ENCODE measurements at regions not wholly inside any gene's neighbourhood (a gene's known extent, or its start where the extent isn't known, plus 50 kb on each side); places are given as distances from the start of the nearest gene placed in this dataset.
A peak's percentile ranks its signal among the peaks of the same experiment; 100 is the strongest.
"Not testable (repeated sequence)": the region's sequence is repeated elsewhere in the genome, so short reads cannot be mapped to it uniquely, and the experiment has no call there.

- ChIA-PET POLR2A (no interaction called here), CTCF (interaction anchor here (0.6 kb wide), 1 partner anchor 176 kb away, joined by 3 read pairs; no protein-coding TSS in a partner anchor)
- H3K36me3 Mint-ChIP-seq (ENCODE audit: low read depth), result no peaks in the 10 kb centered on the region
- TF ChIP-seq CTCF (IDR thresholded peaks at IDR 0.05), result peak; percentile 20
- DNase-seq (no peak), ATAC-seq (no peak)
- no peaks in the 10 kb centered on the region for H3K9me3 Mint-ChIP-seq
- H3K4me3 Mint-ChIP-seq, result no peak overlapping the region
- no peaks in the 10 kb centered on the region for H3K27me3 Mint-ChIP-seq
- H3K27ac Mint-ChIP-seq, result no peak overlapping the region
- intact Hi-C loops (cut with micrococcal nuclease), result no loop called here
- H3K4me1 Mint-ChIP-seq (ENCODE audit: low read depth), result no peaks in the 10 kb centered on the region
These were observed 90.8 kb downstream of the DNAJB9 start for GRCh38 chr7:108660465-108660864.

- Mint-ChIP-seq H3K27ac (no peak overlapping the region), H3K27me3 (peaks cover 3% of the 10 kb centered on the region), H3K36me3 (ENCODE audit: low read depth) (no peaks in the 10 kb centered on the region), H3K4me1 (ENCODE audit: low read depth) (no peaks in the 10 kb centered on the region), H3K4me3 (no peak overlapping the region), H3K9me3 (no peaks in the 10 kb centered on the region)
- intact Hi-C loops (cut with micrococcal nuclease), result no loop called here
- DNase-seq (no peak), ATAC-seq (no peak)
- CTCF ChIA-PET, result no interaction called here
- TF ChIP-seq CTCF (IDR thresholded peaks at IDR 0.05), result no peak
- POLR2A ChIA-PET, result no interaction called here
These were observed 93.2 kb downstream of the DNAJB9 start for GRCh38 chr7:108662783-108663362.

GRCh38 chr7:108663701-108664100, 94.0 kb downstream of the DNAJB9 start:
- no peaks in the 10 kb centered on the region for H3K36me3 Mint-ChIP-seq (ENCODE audit: low read depth)
- H3K27ac Mint-ChIP-seq, result no peak overlapping the region
- intact Hi-C loops (cut with micrococcal nuclease), result no loop called here
- H3K4me1 Mint-ChIP-seq (ENCODE audit: low read depth), result no peaks in the 10 kb centered on the region
- no peak overlapping the region for H3K4me3 Mint-ChIP-seq
- POLR2A ChIA-PET, result no interaction called here
- H3K9me3 Mint-ChIP-seq, result no peaks in the 10 kb centered on the region
- CTCF ChIA-PET, result no interaction called here
- DNase-seq (no peak), ATAC-seq (no peak)
- peaks cover 5% of the 10 kb centered on the region for H3K27me3 Mint-ChIP-seq
- TF ChIP-seq CTCF (IDR thresholded peaks at IDR 0.05), result no peak

GRCh38 chr7:108667216-108667615, 97.5 kb downstream of the DNAJB9 start:
- no peak for DNase-seq
- intact Hi-C loops (cut with micrococcal nuclease), result no loop called here
- Mint-ChIP-seq H3K4me3 (no peak overlapping the region), H3K27ac (no peak overlapping the region), H3K27me3 (peaks cover 8% of the 10 kb centered on the region), H3K9me3 (no peaks in the 10 kb centered on the region), H3K4me1 (ENCODE audit: low read depth) (no peaks in the 10 kb centered on the region), H3K36me3 (ENCODE audit: low read depth) (no peaks in the 10 kb centered on the region)
- no peak for TF ChIP-seq CTCF (IDR thresholded peaks at IDR 0.05)
- CTCF ChIA-PET, result no interaction called here
- POLR2A ChIA-PET, result no interaction called here
- ATAC-seq, result no peak

GRCh38 chr7:108669958-108670357, 100.3 kb downstream of the DNAJB9 start:
- Mint-ChIP-seq H3K4me3 (no peak overlapping the region), H3K36me3 (ENCODE audit: low read depth) (no peaks in the 10 kb centered on the region), H3K27me3 (peaks cover 8% of the 10 kb centered on the region), H3K27ac (no peak overlapping the region), H3K9me3 (peaks cover 2% of the 10 kb centered on the region), H3K4me1 (ENCODE audit: low read depth) (no peaks in the 10 kb centered on the region)
- no peak for TF ChIP-seq CTCF (IDR thresholded peaks at IDR 0.05)
- ATAC-seq (no peak), DNase-seq (no peak)
- intact Hi-C loops (cut with micrococcal nuclease), result no loop called here
- ChIA-PET CTCF (no interaction called here), POLR2A (no interaction called here)

GRCh38 chr7:108673699-108674098, 104.0 kb downstream of the DNAJB9 start:
- POLR2A ChIA-PET; H3K27me3 Mint-ChIP-seq; intact Hi-C loops (cut with micrococcal nuclease); CTCF ChIA-PET; H3K27ac Mint-ChIP-seq; H3K4me3 Mint-ChIP-seq; ATAC-seq; H3K4me1 Mint-ChIP-seq (ENCODE audit: low read depth); H3K9me3 Mint-ChIP-seq; H3K36me3 Mint-ChIP-seq (ENCODE audit: low read depth): not testable (repeated sequence)
- peak; percentile 9 for DNase-seq

Measured in activated CD8-positive, alpha-beta T cell treated with anti-CD3 and anti-CD28 coated beads for 36 hours (primary cell).